EH (cell line): ENCODE measurements at regions not wholly inside any gene's neighbourhood (a gene's known extent, or its start where the extent isn't known, plus 50 kb on each side); places are given as distances from the start of the nearest gene placed in this dataset.
A peak's percentile ranks its signal among the peaks of the same experiment; 100 is the strongest.

Experiments used
- DNase-seq: peaks from one replicate; pipeline ENCODE4 v3.0.0-alpha.2; 2015; ENCODE audit warnings: low read depth

GRCh38 chr18:23387265-23387664 is 65.8 kb upstream of the RIOK3 start:
- DNase-seq = no peak

- no peak for DNase-seq
These were observed 64.7 kb upstream of the RIOK3 start for GRCh38 chr18:23388357-23388756.

- DNase-seq = no peak
These were observed 61.9 kb upstream of the RIOK3 start for GRCh38 chr18:23391156-23391555.

- DNase-seq = no peak
These were observed 55.2 kb upstream of the RIOK3 start for GRCh38 chr18:23397907-23398306.

GRCh38 chr18:23398401-23398800 is 54.7 kb upstream of the RIOK3 start:
- peak; percentile 44 for DNase-seq

- no peak for DNase-seq
These were observed 54.0 kb upstream of the RIOK3 start for GRCh38 chr18:23399067-23399466.

- no peak for DNase-seq
These were observed 52.2 kb upstream of the RIOK3 start for GRCh38 chr18:23400918-23401317.

GRCh38 chr18:23401400-23402347 is 51.4 kb upstream of the RIOK3 start:
- DNase-seq = peak; percentile 87
